RPMI8226 (cell line): ENCODE measurements at regions not wholly inside any gene's neighbourhood (a gene's known extent, or its start where the extent isn't known, plus 50 kb on each side); places are given as distances from the start of the nearest gene placed in this dataset.
"Not testable (repeated sequence)": the region's sequence is repeated elsewhere in the genome, so short reads cannot be mapped to it uniquely, and the experiment has no call there.

ENCODE experiments used
- DNase-seq: peaks from one replicate; pipeline ENCODE4 v3.0.0-alpha.2; 2015

DNA sequence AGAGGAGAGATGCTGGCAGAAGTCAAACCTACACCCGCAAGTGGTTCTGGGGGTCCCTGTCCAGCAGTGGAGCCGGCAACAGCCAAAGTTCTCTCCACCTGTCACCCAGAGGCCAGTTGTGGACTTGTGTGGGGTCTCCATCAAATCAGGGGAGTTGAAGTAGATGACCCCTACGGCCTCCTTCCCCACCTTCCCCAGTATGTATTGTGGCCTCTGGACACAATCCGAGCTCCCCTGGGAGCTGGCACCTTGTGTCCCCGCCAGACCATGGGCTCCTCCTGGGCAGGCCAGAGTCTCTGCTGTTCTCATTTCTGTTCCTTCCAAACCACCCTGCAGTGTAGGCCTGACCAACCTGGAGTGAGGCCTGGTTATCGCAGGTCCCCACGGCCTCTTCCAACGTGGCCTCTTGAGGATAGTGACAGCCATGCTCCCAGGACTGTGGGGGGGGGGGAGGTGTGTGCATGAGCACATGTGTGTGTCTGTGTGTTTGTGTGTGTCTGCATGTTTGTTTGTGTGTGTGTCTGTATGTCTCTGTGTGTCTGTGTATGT is 246.4 kb downstream of the MATN1 start:
- DNase-seq, result no peak

GRCh38 chr1:30476476-30476875 is 246.9 kb downstream of the MATN1 start:
- no peak for DNase-seq

GRCh38 chr1:30475966-30476365 is 247.4 kb downstream of the MATN1 start:
- no peak for DNase-seq

DNA sequence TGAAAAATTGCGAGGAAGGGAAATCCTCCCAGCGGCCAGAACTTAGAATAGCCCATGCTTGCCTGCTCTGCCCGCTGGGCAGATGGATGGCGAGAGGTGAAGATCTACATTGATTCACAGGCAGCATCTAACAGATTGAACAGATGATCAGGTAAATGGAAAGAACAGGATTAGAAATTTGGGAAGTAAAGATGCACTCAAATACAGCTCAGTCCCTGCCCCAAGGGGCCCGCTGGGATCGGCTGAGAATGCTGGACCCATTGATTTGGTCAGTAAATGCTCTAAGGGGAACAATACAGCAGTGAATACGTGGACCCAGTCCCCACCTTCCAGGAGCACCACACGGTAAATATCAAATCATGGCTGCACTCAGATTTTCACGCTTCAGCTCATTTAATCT is 248.2 kb downstream of the MATN1 start:
- no peak for DNase-seq

DNA sequence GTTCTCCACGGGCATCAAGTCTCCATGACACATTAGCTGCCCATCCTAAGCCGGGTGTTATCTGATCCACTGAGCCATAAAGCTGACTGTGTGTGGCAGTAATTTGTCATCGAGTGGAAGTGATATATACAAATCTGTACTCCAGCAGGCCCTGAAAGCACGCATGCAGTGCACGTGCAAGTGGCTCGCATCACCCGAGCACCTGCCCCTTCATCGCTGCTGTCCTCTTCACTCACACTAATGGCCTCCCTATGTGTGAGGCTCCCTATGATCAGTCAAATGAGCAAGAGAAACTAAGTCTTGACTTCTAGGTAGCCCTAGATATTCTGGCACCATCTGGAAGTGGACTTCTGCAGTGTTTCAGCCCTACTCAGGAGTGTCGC is 248.6 kb downstream of the MATN1 start:
- DNase-seq, result no peak

GRCh38 chr1:30473922-30474817 is 249.2 kb downstream of the MATN1 start:
- no peak for DNase-seq

DNA sequence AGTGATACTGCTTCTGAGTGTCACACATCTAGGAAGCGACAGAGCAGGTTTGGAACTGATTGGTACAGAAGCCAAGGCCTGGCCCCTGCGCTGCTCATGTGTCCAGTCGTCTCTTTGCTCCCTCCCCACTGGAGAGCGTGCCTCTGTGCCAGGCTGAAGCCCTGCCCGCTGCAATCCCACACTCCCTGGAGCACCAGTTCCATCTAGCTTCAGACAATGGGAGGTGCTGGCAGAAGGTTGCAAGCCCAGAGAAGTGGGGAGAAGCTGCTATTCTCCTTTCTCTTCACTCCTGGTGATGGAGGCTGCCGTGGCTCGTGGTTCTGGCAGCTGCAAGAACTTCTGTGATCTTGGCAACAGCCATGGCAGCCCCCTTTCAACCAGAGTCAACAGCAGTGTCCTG is 250.9 kb downstream of the MATN1 start:
- DNase-seq, result no peak

DNA sequence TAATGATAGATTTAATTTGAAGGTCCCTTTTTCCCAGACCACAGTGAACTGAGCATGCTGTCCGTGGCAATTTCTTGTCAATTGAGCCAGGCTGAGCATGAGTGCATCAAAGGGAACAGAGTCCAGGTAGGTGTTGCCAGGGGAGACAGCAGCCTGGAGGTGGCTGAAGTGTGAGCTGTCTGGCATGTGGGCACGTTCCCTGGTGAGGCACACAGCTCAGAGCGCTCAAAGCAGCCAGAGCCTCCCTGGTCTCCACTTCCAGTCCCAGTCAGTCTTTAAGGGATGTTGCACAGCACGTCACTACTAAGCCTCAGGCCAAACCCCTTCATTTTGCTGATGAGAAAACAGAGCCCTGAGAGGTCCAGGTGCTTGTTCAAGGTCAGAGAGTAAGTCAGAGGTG is 251.4 kb downstream of the MATN1 start:
- no peak for DNase-seq

DNA sequence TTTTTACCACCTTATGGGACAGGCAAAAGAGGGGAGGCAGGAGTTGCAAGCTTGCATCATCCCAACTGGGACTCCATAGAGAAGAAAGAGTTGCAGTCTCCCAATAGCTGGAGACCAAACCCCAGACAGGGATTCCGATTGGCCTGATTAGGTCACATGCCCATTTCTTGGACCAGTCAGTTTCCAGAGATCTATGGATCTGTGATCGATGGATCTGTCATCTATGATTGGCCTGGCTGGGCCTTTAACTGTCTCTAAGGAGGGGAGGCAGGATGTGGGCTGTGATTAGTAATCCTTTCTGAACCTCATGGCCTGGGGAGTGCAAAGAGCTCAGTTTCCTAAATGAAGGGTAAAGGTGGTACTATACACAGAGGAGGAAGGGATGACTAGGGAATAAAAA is 252.1 kb downstream of the MATN1 start:
- DNase-seq, result no peak

- DNase-seq, result no peak
These were observed 254.0 kb downstream of the MATN1 start for GRCh38 chr1:30469426-30469825.

GRCh38 chr1:30467101-30467500 is 256.3 kb downstream of the MATN1 start:
- DNase-seq, result no peak

DNA sequence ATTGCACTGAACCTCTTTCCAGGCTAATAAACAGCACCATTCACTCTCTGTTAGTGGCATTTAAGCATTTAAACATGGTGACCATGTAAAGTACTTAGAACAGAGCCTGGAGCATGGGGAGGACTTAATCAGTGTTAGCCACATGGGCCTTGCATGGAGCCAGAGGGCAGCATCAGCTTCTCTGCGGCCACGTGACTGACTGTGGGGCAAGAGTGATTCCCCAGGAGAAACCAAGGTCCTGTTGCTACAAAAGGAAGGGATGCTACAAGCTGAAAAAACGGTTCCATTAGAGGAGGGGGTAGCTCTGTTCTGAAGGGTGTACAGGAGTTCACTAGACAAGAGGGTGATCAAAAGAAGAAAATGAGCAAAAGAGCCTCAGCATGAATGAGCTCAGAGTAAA is 256.8 kb downstream of the MATN1 start:
- DNase-seq, result no peak

DNA sequence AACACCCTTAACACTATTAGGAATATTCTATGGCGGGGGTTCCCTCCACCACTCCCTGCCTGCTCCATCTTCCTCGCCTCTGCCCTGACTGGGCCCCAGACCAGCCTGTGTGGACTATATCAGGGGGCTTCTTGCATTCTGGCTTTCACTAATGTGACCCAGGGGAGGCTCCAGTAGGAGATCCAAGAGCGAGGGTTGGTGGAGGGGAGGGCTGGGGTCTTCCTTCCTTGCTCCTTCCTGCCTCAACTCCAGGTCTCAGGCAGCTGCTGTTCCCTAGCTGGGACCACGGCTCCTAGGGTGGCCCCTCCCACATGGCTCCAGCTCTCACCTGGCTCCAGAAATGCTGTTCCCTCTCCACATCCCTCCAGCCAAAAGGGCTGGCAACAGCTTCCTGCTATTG is 257.4 kb downstream of the MATN1 start:
- DNase-seq, result no peak

- DNase-seq, result no peak
These were observed 258.3 kb downstream of the MATN1 start for GRCh38 chr1:30465096-30465495.

- no peak for DNase-seq
These were observed 259.2 kb downstream of the MATN1 start for GRCh38 chr1:30464187-30464617.

DNA sequence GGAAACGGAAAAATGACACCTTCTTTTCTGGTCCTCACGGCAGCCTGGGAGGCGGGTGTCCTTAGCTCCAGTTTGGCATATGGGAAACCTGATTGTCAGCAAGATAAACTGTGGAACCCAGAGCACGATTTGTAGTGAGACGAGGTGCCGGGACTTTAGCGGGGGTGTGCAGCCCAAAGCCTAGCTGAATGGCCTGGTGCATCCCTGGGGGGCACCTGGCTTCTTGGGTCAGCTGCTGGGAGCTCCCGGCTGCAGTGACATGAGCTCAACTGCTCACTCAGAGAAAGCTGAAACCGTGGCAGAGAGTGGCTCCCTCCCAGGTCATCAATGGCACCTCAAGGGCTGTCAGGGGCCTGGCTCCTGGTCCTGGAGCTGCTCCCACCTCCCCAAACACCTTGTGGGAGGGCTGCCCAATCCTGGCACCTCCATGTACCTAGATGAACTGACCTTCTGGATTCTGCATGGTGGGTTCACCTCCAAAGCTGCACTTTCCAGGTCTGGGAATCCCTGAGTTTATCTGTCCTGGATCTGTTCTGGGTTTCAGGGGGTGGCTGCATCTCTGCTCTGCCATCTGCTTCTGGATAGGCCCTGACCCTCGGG is 260.5 kb downstream of the MATN1 start:
- no peak for DNase-seq

- DNase-seq, result no peak
These were observed 261.2 kb downstream of the MATN1 start for GRCh38 chr1:30462166-30462565.

- no peak for DNase-seq
These were observed 261.7 kb downstream of the MATN1 start for GRCh38 chr1:30461640-30462039.

DNA sequence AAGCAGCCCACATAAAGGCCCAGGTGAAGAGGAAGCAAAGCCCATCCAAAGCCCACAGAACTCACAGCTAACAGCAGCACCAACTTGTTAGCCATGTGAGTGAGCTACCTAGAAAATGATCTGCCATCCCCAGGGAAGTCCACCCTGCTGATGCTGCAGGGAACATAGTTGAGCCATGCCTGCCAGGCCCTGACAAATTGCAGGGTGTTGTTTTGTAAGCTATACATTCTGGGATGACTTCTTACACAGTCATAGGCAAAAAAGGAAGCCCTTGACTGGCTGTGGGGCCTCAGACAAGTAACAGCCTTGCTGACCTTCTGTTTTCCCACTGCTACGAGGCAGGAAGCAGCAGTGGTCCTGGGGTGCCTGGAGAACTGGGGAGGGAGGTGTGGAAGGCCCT is 262.7 kb downstream of the MATN1 start:
- DNase-seq, result no peak

GRCh38 chr1:30458730-30459485 is 264.5 kb downstream of the MATN1 start:
- DNase-seq, result not testable (repeated sequence)

GRCh38 chr1:30452925-30453324 is 270.5 kb downstream of the MATN1 start:
- no peak for DNase-seq

DNA sequence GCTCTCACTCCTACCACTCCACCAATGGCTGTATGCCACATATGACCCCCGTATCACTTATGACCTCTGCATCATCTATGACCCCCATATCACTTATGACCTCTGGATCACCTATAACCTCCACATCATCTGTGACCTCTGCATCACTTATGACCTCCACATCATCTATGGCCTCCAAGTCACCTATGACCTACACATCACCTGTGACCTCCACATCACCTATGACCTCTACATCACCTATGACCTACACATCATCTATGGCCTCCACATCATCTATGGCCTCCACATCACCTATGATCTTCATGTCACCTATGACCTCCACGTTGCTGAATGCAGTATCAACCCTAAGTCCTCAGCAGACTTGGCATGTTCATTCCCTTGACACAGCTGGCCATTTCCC is 271.2 kb downstream of the MATN1 start:
- DNase-seq, result no peak

DNA sequence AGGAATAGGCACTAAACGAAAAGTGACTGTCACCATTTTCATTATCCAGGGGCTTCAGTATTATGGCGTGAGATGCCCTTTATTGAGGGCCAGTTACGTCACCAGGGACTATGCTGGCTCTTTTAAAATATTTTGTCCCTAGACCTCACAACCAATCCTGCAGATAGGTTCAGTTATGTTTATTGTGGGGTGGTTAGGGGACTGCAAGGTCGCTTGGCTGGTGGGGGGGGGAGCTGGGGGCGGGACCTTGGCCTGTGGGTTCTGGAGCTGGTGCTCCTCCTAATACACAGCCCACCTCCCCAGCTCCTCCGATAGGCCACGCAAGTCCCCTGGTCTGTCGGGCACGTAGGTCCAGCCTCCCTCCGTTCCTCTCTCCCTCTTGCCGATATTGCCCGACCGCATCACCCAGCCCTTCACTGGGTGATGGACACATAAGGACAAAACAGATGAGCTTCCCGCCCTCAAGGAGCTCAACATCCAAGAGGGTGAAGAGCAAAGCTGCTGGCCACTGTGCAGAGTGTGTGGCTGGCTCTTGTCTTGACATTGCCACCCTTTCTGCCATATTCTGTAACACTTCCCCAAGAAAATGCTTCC is 271.8 kb downstream of the MATN1 start:
- no peak for DNase-seq
